Left lung (tissue), 4 donors: ENCODE measurements at regions not wholly inside any gene's neighbourhood (a gene's known extent, or its start where the extent isn't known, plus 50 kb on each side); places are given as distances from the start of the nearest gene placed in this dataset.

Source experiments
- ATAC-seq: fragments of 200-7000 bp; cut with Tn5 transposase; one replicate; pipeline ENCODE4 v1.9.1; 2020; ENCODE audit warnings: moderate library complexity
- DNase-seq, 4 donors: peaks; one replicate each; pipeline ENCODE4 v3.0.0-alpha.2; 2013 to 2020
- H3K27ac ChIP-seq, 2 donors: fragments of 200-600 bp; sonication (generic) in 1 of 2; one replicate each; pipeline versions ENCODE4 v1.5.0 to v1.8.0; 2020 to 2021
- H3K27me3 ChIP-seq, 2 donors: fragments of 200-600 bp; sonication (generic) in 1 of 2; one replicate each; pipeline versions ENCODE4 v1.5.0 to v1.8.0; 2020 to 2021
- H3K36me3 ChIP-seq, 2 donors: fragments of 200-600 bp; sonication (generic) in 1 of 2; one replicate each; pipeline versions ENCODE4 v1.5.0 to v1.8.0; 2020 to 2021
- H3K4me1 ChIP-seq, 2 donors: fragments of 200-600 bp; one replicate each; pipeline ENCODE4 v1.8.0; 2021
- H3K4me3 ChIP-seq, 2 donors: fragments of 200-600 bp; sonication (generic) in 1 of 2; one replicate each; pipeline versions ENCODE4 v1.5.0 to v1.8.0; 2020 to 2021; ENCODE audit warnings: mild to moderate bottlenecking in 1 of 2
- H3K9me3 ChIP-seq, 2 donors: fragments of 200-600 bp; sonication (generic) in 1 of 2; one replicate each; pipeline versions ENCODE4 v1.5.0 to v1.8.0; 2020 to 2021
- CTCF ChIP-seq, 2 donors: fragments of 200-600 bp; sonication (generic) in 1 of 2; IDR thresholded peaks; one replicate each; pipeline versions ENCODE4 v1.5.0 to v1.8.0; 2021; ENCODE audit warnings: antibody characterized with exemption in 2 of 2
- intact Hi-C, 2 donors: fragments of 100-400 bp; cut with DNase I; formaldehyde crosslinking; loops; one replicate each; pipeline versions ENCODE4 v1.11.2 to v1.14.2; 2022
- donor health status: DM: no; HTN: yes; CAD: no.
- donor health status: DM: no; HTN: no; CAD: no.

GRCh38 chr11:91104237-91104636 is 881.4 kb upstream of the CHORDC1 start:
- intact Hi-C loops: no loop called here
- H3K36me3 ChIP-seq: no peaks in the 10 kb centered on the region
- no peak overlapping the region for H3K4me3 ChIP-seq
- TF ChIP-seq CTCF (IDR thresholded peaks at IDR 0.05): no peak
- H3K4me1 ChIP-seq: no peaks in the 10 kb centered on the region
- no peaks in the 10 kb centered on the region for H3K27me3 ChIP-seq
- H3K9me3 ChIP-seq: no peaks in the 10 kb centered on the region
- DNase-seq (peak in 2 of 4 donors; percentile 19 to 49), ATAC-seq (peak; percentile 33)
- no peak overlapping the region for H3K27ac ChIP-seq

- ATAC-seq (no peak), DNase-seq (no peak)
- no peak for TF ChIP-seq CTCF (IDR thresholded peaks at IDR 0.05)
- intact Hi-C loops: no loop called here
- no peaks in the 10 kb centered on the region for H3K36me3 ChIP-seq
- no peaks in the 10 kb centered on the region for H3K27me3 ChIP-seq
- H3K27ac ChIP-seq: no peak overlapping the region
- no peak overlapping the region for H3K4me3 ChIP-seq
- H3K4me1 ChIP-seq: no peaks in the 10 kb centered on the region
- H3K9me3 ChIP-seq: no peaks in the 10 kb centered on the region
Observed at GRCh38 chr11:91100427-91100826, 877.6 kb upstream of the CHORDC1 start.

GRCh38 chr11:91097083-91097482 is 874.2 kb upstream of the CHORDC1 start:
- TF ChIP-seq CTCF (IDR thresholded peaks at IDR 0.05): no peak
- ATAC-seq (no peak), DNase-seq (no peak)
- Histone ChIP-seq H3K4me3 (no peak overlapping the region), H3K36me3 (no peaks in the 10 kb centered on the region), H3K4me1 (no peaks in the 10 kb centered on the region), H3K27ac (no peak overlapping the region), H3K27me3 (no peaks in the 10 kb centered on the region), H3K9me3 (no peaks in the 10 kb centered on the region)
- intact Hi-C loops: no loop called here

- H3K4me3 ChIP-seq: no peak overlapping the region
- no peaks in the 10 kb centered on the region for H3K9me3 ChIP-seq
- H3K36me3 ChIP-seq: no peaks in the 10 kb centered on the region
- ATAC-seq: no peak
- H3K4me1 ChIP-seq: no peaks in the 10 kb centered on the region
- no peak for TF ChIP-seq CTCF (IDR thresholded peaks at IDR 0.05)
- DNase-seq: no peak
- intact Hi-C loops: no loop called here
- H3K27ac ChIP-seq: no peak overlapping the region
- H3K27me3 ChIP-seq: no peaks in the 10 kb centered on the region
Observed at GRCh38 chr11:91093141-91093540, 870.3 kb upstream of the CHORDC1 start.

GRCh38 chr11:91091563-91091962 is 868.7 kb upstream of the CHORDC1 start:
- intact Hi-C loops: no loop called here
- ATAC-seq (no peak), DNase-seq (no peak)
- no peak for TF ChIP-seq CTCF (IDR thresholded peaks at IDR 0.05)
- Histone ChIP-seq H3K9me3 (no peaks in the 10 kb centered on the region), H3K36me3 (no peaks in the 10 kb centered on the region), H3K27me3 (no peaks in the 10 kb centered on the region), H3K27ac (no peak overlapping the region), H3K4me1 (no peaks in the 10 kb centered on the region), H3K4me3 (no peak overlapping the region)
